DND-41 (cell line): ENCODE measurements at regions not wholly inside any gene's neighbourhood (a gene's known extent, or its start where the extent isn't known, plus 50 kb on each side); places are given as distances from the start of the nearest gene placed in this dataset.

Experiments used
- EZH2 ChIP-seq: IDR thresholded peaks from 3 replicates; pipeline ENCODE4 v1.6.1; 2012; ENCODE audit warnings: borderline replicate concordance, low read depth, mild to moderate bottlenecking, moderate library complexity, low read length, inconsistent platforms; ENCODE audit not compliant: severe bottlenecking
- TF ChIP-seq, protein P1 (sequence below): IDR thresholded peaks from 2 replicates; pipeline ENCODE4 v1.5.1; 2012; ENCODE audit warnings: borderline replicate concordance, low read length, moderate library complexity, mild to moderate bottlenecking; ENCODE audit not compliant: poor library complexity, severe bottlenecking; ENCODE audit errors: extremely low read depth

DNA sequence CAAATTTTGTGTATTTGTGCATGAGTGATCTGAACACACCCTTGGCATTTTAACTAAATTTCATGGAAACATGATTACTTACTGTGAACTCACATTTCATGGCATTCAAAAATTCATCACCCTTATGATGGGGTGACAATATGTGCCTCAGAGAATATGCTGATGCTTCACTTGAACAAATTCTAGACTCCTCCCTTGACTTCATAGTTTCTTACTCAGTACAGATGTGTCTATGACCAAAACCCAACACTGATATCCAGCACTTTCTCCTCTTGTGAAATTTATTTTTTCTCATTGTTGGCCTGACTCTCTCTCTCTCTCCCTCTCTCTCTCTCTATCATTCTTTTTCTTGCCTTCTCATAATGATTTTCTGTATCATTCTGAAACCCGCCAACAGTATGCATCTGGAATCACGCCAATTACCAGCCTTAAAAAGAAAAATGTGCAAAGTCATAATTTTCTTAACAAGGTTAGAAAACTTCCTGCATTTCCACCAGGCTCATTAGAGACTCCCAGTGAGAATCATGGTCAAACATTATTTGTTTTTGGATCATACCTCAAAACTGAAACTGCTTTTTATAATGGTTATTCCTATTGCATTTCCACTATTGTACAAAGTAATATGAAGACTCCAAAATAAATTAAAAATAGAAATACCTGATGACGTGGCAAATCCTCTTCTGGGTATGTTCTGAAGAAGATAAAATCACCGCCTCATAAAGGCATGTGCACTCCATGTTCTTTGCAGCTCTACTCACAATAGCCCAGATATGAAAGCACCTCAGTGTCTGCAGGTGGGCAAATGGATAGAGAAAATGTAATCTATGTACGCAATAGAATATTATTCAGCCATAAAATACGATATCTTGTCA lies 722.2 kb downstream of the TMEM121 start:
- TF ChIP-seq, protein P1, sequence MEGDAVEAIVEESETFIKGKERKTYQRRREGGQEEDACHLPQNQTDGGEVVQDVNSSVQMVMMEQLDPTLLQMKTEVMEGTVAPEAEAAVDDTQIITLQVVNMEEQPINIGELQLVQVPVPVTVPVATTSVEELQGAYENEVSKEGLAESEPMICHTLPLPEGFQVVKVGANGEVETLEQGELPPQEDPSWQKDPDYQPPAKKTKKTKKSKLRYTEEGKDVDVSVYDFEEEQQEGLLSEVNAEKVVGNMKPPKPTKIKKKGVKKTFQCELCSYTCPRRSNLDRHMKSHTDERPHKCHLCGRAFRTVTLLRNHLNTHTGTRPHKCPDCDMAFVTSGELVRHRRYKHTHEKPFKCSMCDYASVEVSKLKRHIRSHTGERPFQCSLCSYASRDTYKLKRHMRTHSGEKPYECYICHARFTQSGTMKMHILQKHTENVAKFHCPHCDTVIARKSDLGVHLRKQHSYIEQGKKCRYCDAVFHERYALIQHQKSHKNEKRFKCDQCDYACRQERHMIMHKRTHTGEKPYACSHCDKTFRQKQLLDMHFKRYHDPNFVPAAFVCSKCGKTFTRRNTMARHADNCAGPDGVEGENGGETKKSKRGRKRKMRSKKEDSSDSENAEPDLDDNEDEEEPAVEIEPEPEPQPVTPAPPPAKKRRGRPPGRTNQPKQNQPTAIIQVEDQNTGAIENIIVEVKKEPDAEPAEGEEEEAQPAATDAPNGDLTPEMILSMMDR = no peak
- TF ChIP-seq EZH2 = no peak
